NT2/D1 (cell line): ENCODE measurements at regions not wholly inside any gene's neighbourhood (a gene's known extent, or its start where the extent isn't known, plus 50 kb on each side); places are given as distances from the start of the nearest gene placed in this dataset.

Experiments used
- YY1 ChIP-seq: IDR thresholded peaks from 2 replicates; pipeline ENCODE4 v1.6.1; 2011; ENCODE audit not compliant: insufficient read length, insufficient read depth
- ZNF274 ChIP-seq: IDR thresholded peaks from 2 replicates; pipeline ENCODE4 v1.6.1; 2011; ENCODE audit warnings: mild to moderate bottlenecking, low read depth, low read length

DNA sequence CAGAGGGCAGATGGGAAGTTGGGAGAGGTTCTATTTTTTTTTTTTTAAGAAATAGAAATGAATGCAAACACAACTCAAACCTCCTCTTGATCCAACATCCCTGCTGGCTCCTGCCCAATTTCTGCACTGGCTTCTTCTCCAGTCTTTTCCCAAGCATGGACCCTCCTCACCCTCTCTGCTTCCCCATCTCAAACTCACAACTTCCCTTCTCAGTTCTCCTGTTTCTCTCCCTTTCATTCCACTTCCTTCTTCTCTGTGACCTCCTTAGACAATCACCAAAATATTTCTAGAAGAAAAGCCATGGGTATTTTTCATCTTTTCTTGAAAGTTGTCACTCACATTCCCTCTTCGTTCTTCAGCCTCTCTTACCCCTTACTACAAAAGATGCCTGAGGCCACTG, 85.2 kb upstream of the VPREB1 start:
- no peak for TF ChIP-seq ZNF274
- TF ChIP-seq YY1: no peak
